ENCODE measurements at regions not wholly inside any gene's neighbourhood (a gene's known extent, or its start where the extent isn't known, plus 50 kb on each side); places are given as distances from the start of the nearest gene placed in this dataset.

DNA sequence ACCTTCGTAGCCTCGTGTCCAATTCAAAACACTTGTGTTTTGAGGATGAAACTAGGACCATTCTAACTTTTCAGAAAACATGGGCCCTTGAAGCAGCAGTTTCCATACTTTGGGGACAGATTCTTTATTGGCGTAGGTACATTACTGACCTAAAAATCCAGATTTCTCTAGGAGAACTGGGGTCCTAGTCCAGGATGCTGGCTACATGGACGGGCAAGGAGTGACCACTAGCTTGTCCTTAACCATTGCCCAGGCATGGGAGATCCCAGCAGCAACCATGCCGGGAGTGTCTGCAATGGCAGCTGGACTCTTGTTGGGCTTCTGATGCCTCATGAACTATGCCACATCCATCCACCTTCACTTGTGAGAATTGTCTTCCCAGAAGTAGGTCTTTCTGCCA is 62.2 kb upstream of the WDR1 start:
- Histone ChIP-seq H3K4me3 (ENCODE audit: control extremely low read depth in 1 of 5, extremely low read depth in 1 of 5, insufficient read depth in 1 of 5, low read depth in 2 of 5, low read length in 4 of 5) (no peak overlapping the region), H3K4me1 (ENCODE audit: control insufficient read depth in 2 of 2, insufficient read depth in 2 of 2, low read length in 2 of 2) (peaks cover 0 to 6% of the 10 kb centered on the region in 2 donors), H4K20me1 (ENCODE audit: control insufficient read depth, insufficient read depth, low read length, poor library complexity, severe bottlenecking) (no peaks in the 10 kb centered on the region), H3K4me2 (replicated peaks; ENCODE audit: low read depth, low read length, poor library complexity, severe bottlenecking) (no peak overlapping the region), H3K36me3 (replicated peaks in 1 of 2; ENCODE audit: control extremely low read depth in 1 of 2, control insufficient read depth in 1 of 2, extremely low read depth in 1 of 2, insufficient read depth in 2 of 2, low read length in 1 of 2) (no peaks in the 10 kb centered on the region), H3K27me3 (replicated peaks in 1 of 4; ENCODE audit: control extremely low read depth in 1 of 4, control insufficient read depth in 3 of 4, insufficient read depth in 4 of 4, low read length in 3 of 4) (peaks cover 0 to 3% (median 0%) of the 10 kb centered on the region in 4 experiments), H3K79me2 (ENCODE audit: control insufficient read depth, insufficient read depth, low read length) (no peaks in the 10 kb centered on the region), H3K9ac (ENCODE audit: low read length) (no peak overlapping the region), H3K9me3 (ENCODE audit: control extremely low read depth in 1 of 3, control insufficient read depth in 2 of 3, insufficient read depth in 1 of 3, low read length in 2 of 3) (no peaks in the 10 kb centered on the region), H2AFZ (ENCODE audit: insufficient read depth, low read depth, low read length, poor library complexity, severe bottlenecking) (no peak overlapping the region), H3K27ac (ENCODE audit: low read length in 2 of 2) (no peak overlapping the region)
- H3K4me3 Mint-ChIP-seq = no peak overlapping the region
- ChIA-PET CTCF (no interaction called here), POLR2A (no interaction called here)
- H3K27ac Mint-ChIP-seq = no peak overlapping the region
- intact Hi-C loops (cut with micrococcal nuclease) = no loop called here
- 96% methylated on average over 3 of the region's 5 CpGs for WGBS (ENCODE audit: insufficient coverage)
- ATAC-seq (ENCODE audit: low read depth) (no peak), DNase-seq (no peak)
- no peaks in the 10 kb centered on the region for H3K9me3 Mint-ChIP-seq (ENCODE audit: insufficient read depth)
- H3K4me1 Mint-ChIP-seq = peaks cover 6% of the 10 kb centered on the region
- H3K27me3 Mint-ChIP-seq = peaks cover 17% of the 10 kb centered on the region
- TF ChIP-seq, protein P1, sequence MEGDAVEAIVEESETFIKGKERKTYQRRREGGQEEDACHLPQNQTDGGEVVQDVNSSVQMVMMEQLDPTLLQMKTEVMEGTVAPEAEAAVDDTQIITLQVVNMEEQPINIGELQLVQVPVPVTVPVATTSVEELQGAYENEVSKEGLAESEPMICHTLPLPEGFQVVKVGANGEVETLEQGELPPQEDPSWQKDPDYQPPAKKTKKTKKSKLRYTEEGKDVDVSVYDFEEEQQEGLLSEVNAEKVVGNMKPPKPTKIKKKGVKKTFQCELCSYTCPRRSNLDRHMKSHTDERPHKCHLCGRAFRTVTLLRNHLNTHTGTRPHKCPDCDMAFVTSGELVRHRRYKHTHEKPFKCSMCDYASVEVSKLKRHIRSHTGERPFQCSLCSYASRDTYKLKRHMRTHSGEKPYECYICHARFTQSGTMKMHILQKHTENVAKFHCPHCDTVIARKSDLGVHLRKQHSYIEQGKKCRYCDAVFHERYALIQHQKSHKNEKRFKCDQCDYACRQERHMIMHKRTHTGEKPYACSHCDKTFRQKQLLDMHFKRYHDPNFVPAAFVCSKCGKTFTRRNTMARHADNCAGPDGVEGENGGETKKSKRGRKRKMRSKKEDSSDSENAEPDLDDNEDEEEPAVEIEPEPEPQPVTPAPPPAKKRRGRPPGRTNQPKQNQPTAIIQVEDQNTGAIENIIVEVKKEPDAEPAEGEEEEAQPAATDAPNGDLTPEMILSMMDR (IDR thresholded peaks at IDR 0.05) = no peak
- no peak for TF ChIP-seq EZH2 (IDR thresholded peaks at IDR 0.05; ENCODE audit: borderline replicate concordance, insufficient read depth, low read depth, low read length, poor library complexity, severe bottlenecking)

DNA sequence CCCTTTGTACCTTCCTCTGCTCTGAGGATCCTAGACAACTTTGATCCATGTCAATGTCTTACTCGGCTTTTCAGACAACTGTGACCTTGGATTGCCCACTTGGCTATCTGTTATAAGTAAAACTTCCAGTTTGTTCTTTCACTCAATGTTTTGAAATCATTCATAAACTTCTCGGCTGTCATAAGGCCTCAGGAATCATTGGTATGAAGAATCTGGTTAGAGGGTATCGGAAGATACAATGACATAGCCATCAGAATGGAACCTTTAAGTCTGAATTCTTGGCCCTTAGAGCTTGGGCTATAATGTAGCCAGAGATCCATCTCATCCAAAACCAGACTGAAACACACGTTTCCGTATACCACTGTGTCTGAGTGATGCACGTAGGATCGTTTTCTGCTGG is 59.0 kb upstream of the WDR1 start:
- Mint-ChIP-seq H3K27me3 (peaks cover 35% of the 10 kb centered on the region), H3K4me1 (no peaks in the 10 kb centered on the region), H3K9me3 (ENCODE audit: insufficient read depth) (no peaks in the 10 kb centered on the region), H3K27ac (no peak overlapping the region), H3K4me3 (no peak overlapping the region)
- DNase-seq = no peak
- Histone ChIP-seq H3K4me2 (replicated peaks; ENCODE audit: low read depth, low read length, poor library complexity, severe bottlenecking) (no peak overlapping the region), H3K36me3 (replicated peaks in 1 of 2; ENCODE audit: control extremely low read depth in 1 of 2, control insufficient read depth in 1 of 2, extremely low read depth in 1 of 2, insufficient read depth in 2 of 2, low read length in 1 of 2) (no peaks in the 10 kb centered on the region), H3K27ac (ENCODE audit: low read length in 2 of 2) (no peak overlapping the region), H3K27me3 (replicated peaks in 1 of 4; ENCODE audit: control extremely low read depth in 1 of 4, control insufficient read depth in 3 of 4, insufficient read depth in 4 of 4, low read length in 3 of 4) (peaks cover 0 to 6% (median 0%) of the 10 kb centered on the region in 4 experiments), H4K20me1 (ENCODE audit: control insufficient read depth, insufficient read depth, low read length, poor library complexity, severe bottlenecking) (no peaks in the 10 kb centered on the region), H3K4me3 (ENCODE audit: control extremely low read depth in 1 of 5, extremely low read depth in 1 of 5, insufficient read depth in 1 of 5, low read depth in 2 of 5, low read length in 4 of 5) (no peak overlapping the region), H2AFZ (ENCODE audit: insufficient read depth, low read depth, low read length, poor library complexity, severe bottlenecking) (no peak overlapping the region), H3K79me2 (ENCODE audit: control insufficient read depth, insufficient read depth, low read length) (no peaks in the 10 kb centered on the region), H3K4me1 (ENCODE audit: control insufficient read depth in 2 of 2, insufficient read depth in 2 of 2, low read length in 2 of 2) (no peaks in the 10 kb centered on the region), H3K9ac (ENCODE audit: low read length) (no peak overlapping the region), H3K9me3 (ENCODE audit: control extremely low read depth in 1 of 3, control insufficient read depth in 2 of 3, insufficient read depth in 1 of 3, low read length in 2 of 3) (no peaks in the 10 kb centered on the region)
- no peak for ATAC-seq (ENCODE audit: low read depth)
- ChIA-PET CTCF (no interaction called here), POLR2A (no interaction called here)
- intact Hi-C loops (cut with micrococcal nuclease) = no loop called here
- 96% methylated on average over 6 of the region's 7 CpGs for WGBS (ENCODE audit: insufficient coverage)
- no peak for TF ChIP-seq EZH2 (IDR thresholded peaks at IDR 0.05; ENCODE audit: borderline replicate concordance, insufficient read depth, low read depth, low read length, poor library complexity, severe bottlenecking)
- TF ChIP-seq, protein P1 (IDR thresholded peaks at IDR 0.05) = no peak

All from B cell (primary cell).